C4-2B (cell line): ENCODE measurements at regions not wholly inside any gene's neighbourhood (a gene's known extent, or its start where the extent isn't known, plus 50 kb on each side); places are given as distances from the start of the nearest gene placed in this dataset.

Experiments
- CTCF ChIP-seq: fragments of 450-650 bp; conservative IDR thresholded peaks from 2 replicates; pipeline ENCODE4 v1.5.1; 2017; ENCODE audit warnings: mild to moderate bottlenecking
- ZFX ChIP-seq: fragments of 450-650 bp; IDR thresholded peaks from 2 replicates; pipeline ENCODE4 v1.6.1; 2017

GRCh38 chr4:42237451-42237850 lies 85.0 kb upstream of the BEND4 start:
- TF ChIP-seq CTCF = no peak
- TF ChIP-seq ZFX = no peak
